PFSK-1 (cell line): ENCODE measurements at regions not wholly inside any gene's neighbourhood (a gene's known extent, or its start where the extent isn't known, plus 50 kb on each side); places are given as distances from the start of the nearest gene placed in this dataset.

Source experiments
- FOXP2 ChIP-seq: optimal IDR thresholded peaks from 2 replicates; pipeline ENCODE3; 2011; ENCODE audit warnings: borderline replicate concordance, control low read depth, inconsistent platforms; ENCODE audit not compliant: insufficient read depth; ENCODE audit errors: extremely low read length, extremely low read depth
- POLR2AphosphoS5 ChIP-seq: IDR thresholded peaks from 2 replicates; pipeline ENCODE4 v1.6.1; 2012; ENCODE audit warnings: low read depth, mild to moderate bottlenecking, control low read depth, low read length, moderate library complexity
- SIN3A ChIP-seq: IDR thresholded peaks from 2 replicates; pipeline ENCODE4 v1.6.1; 2012; ENCODE audit warnings: mild to moderate bottlenecking, low read length, moderate library complexity, borderline replicate concordance; ENCODE audit not compliant: insufficient read depth
- TAF1 ChIP-seq: IDR thresholded peaks from 2 replicates; pipeline ENCODE4 v1.6.1; 2012; ENCODE audit warnings: low read length, control low read depth, borderline replicate concordance; ENCODE audit not compliant: insufficient read depth
- TF ChIP-seq, protein P1 (sequence below), 2 experiments: IDR thresholded peaks; 2 replicates each; pipeline versions ENCODE4 v1.6.1 to v1.8.0; 2011 to 2012; ENCODE audit warnings: low read depth in 2 of 2, low read length in 2 of 2, control low read depth in 1 of 2, inconsistent platforms in 1 of 2, mild to moderate bottlenecking in 1 of 2, moderate library complexity in 1 of 2; ENCODE audit not compliant: insufficient read depth in 1 of 2

DNA sequence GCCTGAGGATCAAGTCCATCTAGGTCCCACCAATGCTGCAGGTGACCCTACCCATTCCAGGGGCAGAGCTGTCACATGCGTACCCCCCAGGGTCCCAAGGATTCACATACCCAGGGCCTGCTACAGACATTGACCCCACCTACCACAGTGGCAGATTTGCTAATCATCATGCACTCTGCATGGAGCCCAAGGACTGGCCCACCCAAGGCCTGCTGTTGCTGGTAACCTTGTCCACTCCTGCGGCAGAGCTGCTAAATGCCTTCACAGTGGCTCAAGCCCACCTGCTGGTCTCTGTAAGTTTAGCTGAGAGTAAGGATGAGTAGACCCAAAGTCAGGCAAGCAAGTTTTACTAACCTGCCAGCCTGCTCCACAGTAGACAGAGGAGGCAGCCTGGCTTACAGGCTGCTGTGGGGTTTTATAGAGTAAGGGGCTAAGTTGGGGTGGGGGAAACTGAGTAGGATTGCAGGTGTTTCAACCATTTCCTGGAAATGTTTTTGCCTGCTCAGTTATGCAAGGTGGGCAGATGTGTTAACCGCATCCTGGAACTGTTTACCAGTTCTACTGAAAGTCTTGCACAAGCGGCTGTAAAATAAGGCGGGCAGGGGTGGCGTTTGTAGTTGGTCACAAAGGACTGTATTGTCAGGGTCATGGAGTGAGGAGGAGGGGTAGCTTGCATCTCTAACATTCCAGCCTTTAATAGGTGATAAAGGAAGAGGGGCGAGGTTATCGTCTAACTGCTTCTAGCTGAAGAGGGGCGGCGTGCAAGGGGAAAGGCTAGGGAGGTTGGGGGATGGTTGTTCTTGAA, 2163.5 kb upstream of the WWC1 start:
- TF ChIP-seq POLR2AphosphoS5, result no peak
- no peak for TF ChIP-seq FOXP2
- TF ChIP-seq SIN3A, result no peak
- TF ChIP-seq, protein P1, sequence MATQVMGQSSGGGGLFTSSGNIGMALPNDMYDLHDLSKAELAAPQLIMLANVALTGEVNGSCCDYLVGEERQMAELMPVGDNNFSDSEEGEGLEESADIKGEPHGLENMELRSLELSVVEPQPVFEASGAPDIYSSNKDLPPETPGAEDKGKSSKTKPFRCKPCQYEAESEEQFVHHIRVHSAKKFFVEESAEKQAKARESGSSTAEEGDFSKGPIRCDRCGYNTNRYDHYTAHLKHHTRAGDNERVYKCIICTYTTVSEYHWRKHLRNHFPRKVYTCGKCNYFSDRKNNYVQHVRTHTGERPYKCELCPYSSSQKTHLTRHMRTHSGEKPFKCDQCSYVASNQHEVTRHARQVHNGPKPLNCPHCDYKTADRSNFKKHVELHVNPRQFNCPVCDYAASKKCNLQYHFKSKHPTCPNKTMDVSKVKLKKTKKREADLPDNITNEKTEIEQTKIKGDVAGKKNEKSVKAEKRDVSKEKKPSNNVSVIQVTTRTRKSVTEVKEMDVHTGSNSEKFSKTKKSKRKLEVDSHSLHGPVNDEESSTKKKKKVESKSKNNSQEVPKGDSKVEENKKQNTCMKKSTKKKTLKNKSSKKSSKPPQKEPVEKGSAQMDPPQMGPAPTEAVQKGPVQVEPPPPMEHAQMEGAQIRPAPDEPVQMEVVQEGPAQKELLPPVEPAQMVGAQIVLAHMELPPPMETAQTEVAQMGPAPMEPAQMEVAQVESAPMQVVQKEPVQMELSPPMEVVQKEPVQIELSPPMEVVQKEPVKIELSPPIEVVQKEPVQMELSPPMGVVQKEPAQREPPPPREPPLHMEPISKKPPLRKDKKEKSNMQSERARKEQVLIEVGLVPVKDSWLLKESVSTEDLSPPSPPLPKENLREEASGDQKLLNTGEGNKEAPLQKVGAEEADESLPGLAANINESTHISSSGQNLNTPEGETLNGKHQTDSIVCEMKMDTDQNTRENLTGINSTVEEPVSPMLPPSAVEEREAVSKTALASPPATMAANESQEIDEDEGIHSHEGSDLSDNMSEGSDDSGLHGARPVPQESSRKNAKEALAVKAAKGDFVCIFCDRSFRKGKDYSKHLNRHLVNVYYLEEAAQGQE (IDR thresholded peaks at IDR 0.05; ENCODE audit: insufficient read depth in 1 of 2, low read depth in 2 of 2, low read length in 2 of 2), result no peak
- no peak for TF ChIP-seq TAF1

DNA sequence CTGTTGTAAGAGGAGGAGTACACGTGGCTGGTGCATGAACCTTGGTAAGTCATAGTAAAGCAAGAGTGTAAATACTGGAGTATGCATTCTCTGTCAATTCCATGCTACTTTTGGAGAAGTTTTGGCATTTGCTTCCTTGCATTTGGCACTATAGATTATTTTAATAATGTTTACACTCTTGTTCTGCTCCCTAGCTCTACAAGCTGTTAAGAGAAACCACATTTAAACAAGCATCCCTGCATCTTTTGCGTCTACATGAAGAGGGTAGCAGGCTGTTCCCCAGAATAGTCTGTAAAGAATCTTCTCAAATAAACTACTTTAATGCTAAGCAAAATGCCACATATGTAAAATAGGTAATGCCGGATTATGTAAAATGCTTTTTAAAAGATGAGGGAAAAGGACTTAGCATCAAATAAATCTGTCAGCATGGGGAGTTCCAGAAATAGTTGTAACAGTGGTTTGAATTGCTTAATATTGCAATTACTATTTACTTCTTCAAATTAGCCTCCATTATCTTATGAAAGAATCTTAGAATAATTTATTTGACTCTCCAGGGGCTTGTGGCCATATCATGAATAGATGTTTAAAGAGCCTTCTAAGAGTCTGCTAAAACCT, 2127.3 kb upstream of the WWC1 start:
- no peak for TF ChIP-seq SIN3A
- TF ChIP-seq TAF1, result no peak
- no peak for TF ChIP-seq FOXP2
- TF ChIP-seq, protein P1 (IDR thresholded peaks at IDR 0.05; ENCODE audit: insufficient read depth in 1 of 2, low read depth in 2 of 2, low read length in 2 of 2), result no peak
- no peak for TF ChIP-seq POLR2AphosphoS5

DNA sequence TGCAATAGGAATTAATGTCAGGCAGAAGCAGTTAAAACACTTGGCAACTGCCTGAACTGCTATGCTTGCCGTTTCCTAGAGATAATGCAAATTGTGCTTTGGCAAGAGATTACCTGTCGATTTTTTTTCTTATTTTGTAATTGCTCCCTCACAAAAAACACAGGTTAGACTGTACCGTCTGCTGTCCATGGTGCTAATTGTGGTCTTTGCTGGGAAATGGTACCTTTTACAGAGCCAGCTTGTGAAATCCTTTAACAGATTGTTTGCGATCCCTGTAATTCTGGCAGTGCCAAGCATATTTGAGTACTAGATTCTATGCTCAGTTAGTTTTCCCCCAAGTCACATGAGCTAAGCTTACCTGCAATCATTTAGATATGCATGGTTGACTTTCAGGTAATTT, 2125.8 kb upstream of the WWC1 start:
- TF ChIP-seq POLR2AphosphoS5 (no peak), SIN3A (no peak), FOXP2 (no peak), TAF1 (no peak)
- TF ChIP-seq, protein P1 (IDR thresholded peaks at IDR 0.05; ENCODE audit: insufficient read depth in 1 of 2, low read depth in 2 of 2, low read length in 2 of 2), result peak; percentile 90 to 99

DNA sequence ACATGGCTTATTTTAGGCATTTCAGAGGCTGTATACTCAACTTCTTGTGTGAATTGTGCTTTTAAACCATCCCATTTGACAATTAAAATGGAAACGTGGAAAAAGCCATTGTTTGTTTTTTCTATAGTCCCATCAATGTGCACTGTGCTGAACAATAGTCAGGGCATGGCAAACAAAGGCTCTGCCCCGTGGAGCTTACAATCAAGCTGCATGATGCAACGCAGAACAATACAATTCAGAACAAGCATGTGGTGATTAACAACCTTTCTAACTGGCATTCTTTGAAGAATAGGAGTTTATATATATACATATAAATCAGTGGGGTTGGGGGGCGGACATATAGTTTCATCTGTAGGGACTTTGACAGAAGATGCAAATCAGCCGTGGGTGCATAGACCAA, 2125.4 kb upstream of the WWC1 start:
- TF ChIP-seq, protein P1 (IDR thresholded peaks at IDR 0.05; ENCODE audit: insufficient read depth in 1 of 2, low read depth in 2 of 2, low read length in 2 of 2), result no peak
- TF ChIP-seq POLR2AphosphoS5 (no peak), FOXP2 (no peak), TAF1 (no peak), SIN3A (no peak)
